ENCODE measurements at regions not wholly inside any gene's neighbourhood (a gene's known extent, or its start where the extent isn't known, plus 50 kb on each side); places are given as distances from the start of the nearest gene placed in this dataset.

- TF ChIP-seq ZEB2 (IDR thresholded peaks at IDR 0.05) (0 out of 2 replicates have a peak, but pooled peaks have one; percentile 21), TFAP4 (CRISPR knock-in tag; IDR thresholded peaks at IDR 0.05; ENCODE audit: borderline replicate concordance) (peak; percentile 38; the same call in 1 of the 2 replicates), ZNF511 (CRISPR knock-in tag; IDR thresholded peaks at IDR 0.05) (0 out of 2 replicates have a peak, but pooled peaks have one; percentile 22), ZNF146 (CRISPR knock-in tag; IDR thresholded peaks at IDR 0.05; ENCODE audit: unreplicated experiment) (no peak), TSHZ1 (CRISPR knock-in tag; IDR thresholded peaks at IDR 0.05) (no peak), FOXO4 (CRISPR knock-in tag; IDR thresholded peaks at IDR 0.05) (no peak), STAG1 (CRISPR knock-in tag; IDR thresholded peaks at IDR 0.05; ENCODE audit: borderline replicate concordance) (peak; percentile 67; the same call in 1 of the 2 replicates), ERF (CRISPR knock-in tag; IDR thresholded peaks at IDR 0.05) (no peak), DIDO1 (tag; IDR thresholded peaks at IDR 0.05; ENCODE audit: low read depth) (no peak), CTCF (IDR thresholded peaks at IDR 0.05 in 2 of 3, conservative IDR thresholded peaks at IDR 0.05 in 1 of 3; ENCODE audit: insufficient read depth in 2 of 3, low read depth in 1 of 3, low read length in 3 of 3) (peak; percentile 80 to 87 (median 87)), ATF3 (IDR thresholded peaks at IDR 0.05) (no peak), ATF3 (CRISPR knock-in tag; conservative IDR thresholded peaks at IDR 0.05) (no peak), FOXA1 (IDR thresholded peaks at IDR 0.05; ENCODE audit: borderline replicate concordance) (no peak), FOXP4 (CRISPR knock-in tag; IDR thresholded peaks at IDR 0.05; ENCODE audit: borderline replicate concordance) (no peak)
Observed at GRCh38 chr11:57131080-57131790, 50.5 kb upstream of the LRRC55 start (continued).
